22Rv1 (cell line): ENCODE measurements at regions not wholly inside any gene's neighbourhood (a gene's known extent, or its start where the extent isn't known, plus 50 kb on each side); places are given as distances from the start of the nearest gene placed in this dataset.

Source experiments
- CTCF ChIP-seq: fragments of 450-650 bp; IDR thresholded peaks from 2 replicates; pipeline ENCODE4 v1.5.1; 2017; ENCODE audit warnings: mild to moderate bottlenecking
- ZFX ChIP-seq: fragments of 450-650 bp; IDR thresholded peaks from 2 replicates; pipeline ENCODE4 v1.6.1; 2017; ENCODE audit warnings: antibody characterized with exemption, borderline replicate concordance

GRCh38 chr13:99651016-99651415 is 149.7 kb downstream of the TM9SF2 start:
- TF ChIP-seq CTCF, result no peak
- TF ChIP-seq ZFX, result no peak
